Fibroblast of skin of back (primary cell): ENCODE measurements at regions not wholly inside any gene's neighbourhood (a gene's known extent, or its start where the extent isn't known, plus 50 kb on each side); places are given as distances from the start of the nearest gene placed in this dataset.

Experiments used
- DNase-seq: peaks from one replicate; pipeline ENCODE4 v3.0.0-alpha.2; 2013

DNA sequence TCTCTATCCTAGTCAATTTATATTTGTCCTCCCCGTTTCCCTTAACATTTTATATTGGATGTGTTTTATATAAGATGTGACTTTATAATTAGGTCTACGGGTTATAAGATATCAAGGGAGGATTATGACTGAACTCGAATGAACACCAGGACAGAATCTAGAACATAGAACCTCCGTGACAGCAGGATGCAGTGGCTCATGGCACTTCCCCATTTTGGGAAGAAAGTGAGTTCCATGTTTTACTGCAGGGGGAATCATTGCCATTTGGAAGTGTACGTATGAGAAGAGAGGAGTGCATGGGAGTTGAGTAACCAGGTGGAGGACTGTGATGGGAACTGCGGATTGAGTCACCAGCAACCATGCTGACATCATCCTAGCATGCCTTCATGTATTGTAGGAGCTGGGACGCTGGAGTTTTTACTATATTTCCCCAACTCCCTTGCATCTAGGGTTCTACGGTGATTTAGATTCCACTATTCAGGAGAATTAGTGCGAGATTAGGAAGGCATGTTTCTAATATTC lies 56.1 kb upstream of the FOXC1 start:
- DNase-seq, result no peak

GRCh38 chr6:1554141-1554475 lies 55.6 kb upstream of the FOXC1 start:
- DNase-seq, result no peak

DNA sequence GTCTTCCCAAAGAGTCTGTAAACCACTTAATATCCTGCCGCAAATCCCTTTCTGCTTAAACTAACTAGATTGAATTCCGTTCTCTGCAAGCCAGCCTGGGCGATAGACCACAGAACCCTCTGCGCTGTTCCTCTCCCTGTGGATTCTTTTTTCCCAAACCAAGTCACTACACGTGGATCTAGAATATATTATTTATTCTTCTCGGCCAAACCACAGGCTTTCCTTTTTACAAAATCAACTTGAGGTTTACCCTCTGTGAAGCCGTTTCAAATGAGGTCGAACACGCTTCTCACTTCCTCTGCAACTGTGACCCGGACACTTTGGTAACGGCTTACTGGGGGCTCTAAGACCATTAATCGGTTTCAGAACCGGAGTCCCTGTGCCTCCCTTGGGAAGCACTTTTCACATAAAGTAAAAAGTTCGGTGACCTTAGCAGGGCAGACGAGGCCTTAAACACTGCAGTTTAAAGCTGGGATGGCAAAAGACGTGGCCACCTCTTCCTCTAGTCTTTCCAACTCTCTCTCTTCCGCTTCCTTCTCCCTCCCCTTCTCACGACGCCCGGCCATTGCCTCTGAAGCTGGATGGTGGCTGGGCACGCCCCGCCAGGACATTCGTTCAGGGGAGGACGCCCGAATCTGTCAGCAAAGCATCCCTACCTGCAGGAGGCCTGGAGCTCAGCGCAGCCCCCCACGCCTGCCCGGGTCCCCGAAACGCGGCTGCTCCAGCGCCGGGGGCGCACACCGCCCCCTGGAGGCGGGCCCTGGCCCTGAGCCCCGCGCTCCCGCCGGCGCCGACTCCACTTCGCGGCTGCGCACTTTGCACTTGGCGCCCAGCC lies 55.0 kb upstream of the FOXC1 start:
- peak; percentile 51 for DNase-seq

- peak; percentile 59 for DNase-seq
These were observed 51.3 kb upstream of the FOXC1 start for GRCh38 chr6:1558388-1558787.
